GM10248 (cell line): ENCODE measurements at regions not wholly inside any gene's neighbourhood (a gene's known extent, or its start where the extent isn't known, plus 50 kb on each side); places are given as distances from the start of the nearest gene placed in this dataset.

Source experiments
- CTCF ChIA-PET: fragments of 300-600 bp; sonication (Branson Sonifier 250); formaldehyde crosslinking; extraction: SDS; loops from one replicate; lab custom pipeline; 2021; ENCODE audit warnings: antibody characterized with exemption; lab: Yijun Ruan, JAX
- POLR2A ChIA-PET: fragments of 350-650 bp; sonication (Branson Sonifier 250); formaldehyde crosslinking; extraction: SDS; loops from one replicate; lab custom pipeline; 2020; ENCODE audit warnings: antibody characterized with exemption; lab: Yijun Ruan, JAX
- DNase-seq: peaks from one replicate; pipeline ENCODE4 v3.0.0; 2012; ENCODE audit errors: extremely low spot score
- TF ChIP-seq, protein P1 (sequence below): IDR thresholded peaks from 2 replicates; pipeline ENCODE4 v1.5.1; 2012; ENCODE audit warnings: mild to moderate bottlenecking, low read depth; ENCODE audit errors: extremely low read depth, missing control alignments, control extremely low read depth

GRCh38 chr10:130371156-130371555 lies 235.0 kb downstream of the GLRX3 start:
- DNase-seq = no peak
- POLR2A ChIA-PET = no interaction called here
- CTCF ChIA-PET = no interaction called here
- TF ChIP-seq, protein P1, sequence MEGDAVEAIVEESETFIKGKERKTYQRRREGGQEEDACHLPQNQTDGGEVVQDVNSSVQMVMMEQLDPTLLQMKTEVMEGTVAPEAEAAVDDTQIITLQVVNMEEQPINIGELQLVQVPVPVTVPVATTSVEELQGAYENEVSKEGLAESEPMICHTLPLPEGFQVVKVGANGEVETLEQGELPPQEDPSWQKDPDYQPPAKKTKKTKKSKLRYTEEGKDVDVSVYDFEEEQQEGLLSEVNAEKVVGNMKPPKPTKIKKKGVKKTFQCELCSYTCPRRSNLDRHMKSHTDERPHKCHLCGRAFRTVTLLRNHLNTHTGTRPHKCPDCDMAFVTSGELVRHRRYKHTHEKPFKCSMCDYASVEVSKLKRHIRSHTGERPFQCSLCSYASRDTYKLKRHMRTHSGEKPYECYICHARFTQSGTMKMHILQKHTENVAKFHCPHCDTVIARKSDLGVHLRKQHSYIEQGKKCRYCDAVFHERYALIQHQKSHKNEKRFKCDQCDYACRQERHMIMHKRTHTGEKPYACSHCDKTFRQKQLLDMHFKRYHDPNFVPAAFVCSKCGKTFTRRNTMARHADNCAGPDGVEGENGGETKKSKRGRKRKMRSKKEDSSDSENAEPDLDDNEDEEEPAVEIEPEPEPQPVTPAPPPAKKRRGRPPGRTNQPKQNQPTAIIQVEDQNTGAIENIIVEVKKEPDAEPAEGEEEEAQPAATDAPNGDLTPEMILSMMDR = no peak

GRCh38 chr10:130371666-130372065 lies 235.5 kb downstream of the GLRX3 start:
- TF ChIP-seq, protein P1 = no peak
- CTCF ChIA-PET = no interaction called here
- POLR2A ChIA-PET = no interaction called here
- no peak for DNase-seq

- no peak for DNase-seq
- TF ChIP-seq, protein P1 = no peak
- ChIA-PET CTCF (interaction anchor here (1.1 kb wide), 1 partner anchor 17 kb away, joined by 3 read pairs; no protein-coding TSS in a partner anchor), POLR2A (no interaction called here)
Measured at GRCh38 chr10:130372222-130372621, 236.0 kb downstream of the GLRX3 start.

- DNase-seq = no peak
- TF ChIP-seq, protein P1 = no peak
Measured at GRCh38 chr10:130372866-130373265, 236.7 kb downstream of the GLRX3 start.

DNA sequence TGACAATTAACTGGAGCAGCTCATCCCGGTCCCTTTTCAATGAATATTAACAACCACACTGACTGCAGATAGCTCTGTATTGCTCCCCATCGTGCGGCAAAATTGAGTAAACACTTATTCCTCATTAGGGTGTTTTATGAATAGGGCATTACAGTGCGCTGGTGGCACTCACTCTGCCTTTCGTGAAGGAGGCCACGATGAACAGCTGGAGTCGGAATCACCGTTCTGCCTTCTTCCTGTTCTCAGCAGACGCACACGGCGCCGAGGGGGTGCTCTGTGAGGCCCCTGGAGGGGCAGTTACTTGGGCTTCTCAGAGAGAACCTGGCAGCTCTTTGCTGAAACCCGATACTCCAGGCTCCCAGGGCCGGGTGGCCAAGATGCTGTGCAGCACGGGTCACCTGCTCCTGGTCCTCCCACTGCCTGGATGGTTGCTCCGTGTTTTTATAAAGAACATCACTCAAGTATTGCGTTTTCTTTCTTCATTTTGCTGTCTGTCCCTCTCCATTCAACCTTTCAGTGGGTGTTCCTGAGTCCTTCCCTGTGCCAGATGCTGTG lies 241.9 kb downstream of the GLRX3 start:
- TF ChIP-seq, protein P1 = no peak
- DNase-seq = no peak
- ChIA-PET POLR2A (no interaction called here), CTCF (no interaction called here)

More at GRCh38 chr10:130372866-130373265, 236.7 kb downstream of the GLRX3 start:
- ChIA-PET CTCF (interaction anchor here (1.1 kb wide), 1 partner anchor 18 kb away, joined by 3 read pairs; no protein-coding TSS in a partner anchor), POLR2A (no interaction called here)

DNA sequence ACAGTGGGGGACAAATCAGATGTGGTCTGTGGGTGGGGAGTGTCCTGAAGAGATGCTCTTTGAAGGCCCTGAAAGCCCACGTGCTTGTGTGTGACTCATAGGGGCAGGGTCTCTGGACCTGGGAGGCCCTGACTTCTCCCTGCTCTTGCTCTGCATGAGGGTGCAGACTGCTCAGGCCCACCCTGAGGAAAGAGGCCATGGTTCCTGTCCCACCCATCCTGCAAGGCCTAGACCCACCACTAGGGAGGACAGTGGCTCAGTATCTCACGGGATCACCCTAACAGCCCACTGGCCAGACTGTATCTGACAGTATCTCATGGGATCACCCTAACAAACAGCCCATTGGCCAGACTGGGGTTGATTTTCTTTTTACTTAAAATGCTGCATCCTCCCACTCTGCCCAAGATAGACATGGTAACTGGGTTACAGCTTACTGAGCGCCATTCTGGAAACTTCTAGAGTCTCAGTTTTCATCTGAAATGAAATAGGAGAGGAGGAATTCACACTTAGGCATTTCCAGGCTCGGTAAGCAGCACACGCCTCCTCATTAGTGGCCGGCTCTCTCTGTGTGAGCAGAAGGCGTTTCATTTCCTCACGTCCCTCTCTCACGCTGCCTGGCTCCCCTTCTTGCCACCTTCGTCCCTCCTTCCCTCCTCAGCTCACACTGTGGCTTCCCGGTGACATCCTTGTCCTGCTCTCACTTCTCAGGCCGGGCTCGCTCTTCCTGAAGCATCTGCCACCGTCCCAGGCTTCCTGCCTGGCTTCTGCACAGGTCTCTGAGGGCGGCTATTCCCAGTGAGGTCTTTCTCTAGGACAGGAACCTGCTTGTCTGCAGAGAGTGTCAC lies 242.6 kb downstream of the GLRX3 start:
- DNase-seq = no peak
- ChIA-PET CTCF (no interaction called here), POLR2A (no interaction called here)
- TF ChIP-seq, protein P1 = no peak
